ENCODE measurements at regions not wholly inside any gene's neighbourhood (a gene's known extent, or its start where the extent isn't known, plus 50 kb on each side); places are given as distances from the start of the nearest gene placed in this dataset.

- TF ChIP-seq, protein P1, sequence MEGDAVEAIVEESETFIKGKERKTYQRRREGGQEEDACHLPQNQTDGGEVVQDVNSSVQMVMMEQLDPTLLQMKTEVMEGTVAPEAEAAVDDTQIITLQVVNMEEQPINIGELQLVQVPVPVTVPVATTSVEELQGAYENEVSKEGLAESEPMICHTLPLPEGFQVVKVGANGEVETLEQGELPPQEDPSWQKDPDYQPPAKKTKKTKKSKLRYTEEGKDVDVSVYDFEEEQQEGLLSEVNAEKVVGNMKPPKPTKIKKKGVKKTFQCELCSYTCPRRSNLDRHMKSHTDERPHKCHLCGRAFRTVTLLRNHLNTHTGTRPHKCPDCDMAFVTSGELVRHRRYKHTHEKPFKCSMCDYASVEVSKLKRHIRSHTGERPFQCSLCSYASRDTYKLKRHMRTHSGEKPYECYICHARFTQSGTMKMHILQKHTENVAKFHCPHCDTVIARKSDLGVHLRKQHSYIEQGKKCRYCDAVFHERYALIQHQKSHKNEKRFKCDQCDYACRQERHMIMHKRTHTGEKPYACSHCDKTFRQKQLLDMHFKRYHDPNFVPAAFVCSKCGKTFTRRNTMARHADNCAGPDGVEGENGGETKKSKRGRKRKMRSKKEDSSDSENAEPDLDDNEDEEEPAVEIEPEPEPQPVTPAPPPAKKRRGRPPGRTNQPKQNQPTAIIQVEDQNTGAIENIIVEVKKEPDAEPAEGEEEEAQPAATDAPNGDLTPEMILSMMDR (conservative IDR thresholded peaks at IDR 0.05), result no peak
- Mint-ChIP-seq H3K4me1 (no peaks in the 10 kb centered on the region), H3K27ac (ENCODE audit: unreplicated experiment) (no peak overlapping the region), H3K36me3 (ENCODE audit: low read depth) (peaks cover 15% of the 10 kb centered on the region), H3K4me3 (no peak overlapping the region), H3K9me3 (peaks cover 14% of the 10 kb centered on the region), H3K27me3 (ENCODE audit: low read depth) (no peaks in the 10 kb centered on the region)
- DNase-seq (ENCODE audit: low read depth, low spot score), result no peak
Observed at GRCh38 chr11:79697905-79698304, 257.1 kb upstream of the TENM4 start.

DNA sequence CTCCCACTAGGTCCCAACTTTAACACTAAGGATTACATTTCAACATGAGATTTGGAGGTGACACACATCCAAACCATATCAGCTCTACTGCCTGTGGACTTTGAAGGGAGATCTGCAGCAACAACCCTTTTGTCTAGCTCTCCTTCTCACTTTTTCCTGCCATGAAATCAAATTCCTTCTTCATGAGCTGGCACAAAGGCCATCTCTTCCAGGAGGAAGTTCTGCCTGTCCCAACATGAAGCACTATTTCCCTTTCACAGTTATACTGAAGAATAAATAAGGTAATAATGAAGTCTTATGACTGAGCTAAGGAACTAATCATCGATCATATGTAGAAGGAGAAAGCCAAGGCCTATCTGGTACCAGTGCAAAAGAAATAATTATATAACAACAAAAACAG is 253.5 kb upstream of the TENM4 start:
- H3K4me1 Mint-ChIP-seq, result no peaks in the 10 kb centered on the region
- DNase-seq (ENCODE audit: low read depth, low spot score), result no peak
- no peaks in the 10 kb centered on the region for H3K27me3 Mint-ChIP-seq (ENCODE audit: low read depth)
- no peak overlapping the region for H3K4me3 Mint-ChIP-seq
- TF ChIP-seq, protein P1 (conservative IDR thresholded peaks at IDR 0.05), result no peak
- no peaks in the 10 kb centered on the region for H3K36me3 Mint-ChIP-seq (ENCODE audit: low read depth)
- no peaks in the 10 kb centered on the region for H3K9me3 Mint-ChIP-seq
- no peak overlapping the region for H3K27ac Mint-ChIP-seq (ENCODE audit: unreplicated experiment)

- no peaks in the 10 kb centered on the region for H3K9me3 Mint-ChIP-seq
- TF ChIP-seq, protein P1 (conservative IDR thresholded peaks at IDR 0.05), result no peak
- no peaks in the 10 kb centered on the region for H3K27me3 Mint-ChIP-seq (ENCODE audit: low read depth)
- no peak overlapping the region for H3K27ac Mint-ChIP-seq (ENCODE audit: unreplicated experiment)
- H3K4me1 Mint-ChIP-seq, result no peaks in the 10 kb centered on the region
- DNase-seq (ENCODE audit: low read depth, low spot score), result no peak
- no peaks in the 10 kb centered on the region for H3K36me3 Mint-ChIP-seq (ENCODE audit: low read depth)
- H3K4me3 Mint-ChIP-seq, result no peak overlapping the region
Observed at GRCh38 chr11:79691445-79691844, 250.6 kb upstream of the TENM4 start.

DNA sequence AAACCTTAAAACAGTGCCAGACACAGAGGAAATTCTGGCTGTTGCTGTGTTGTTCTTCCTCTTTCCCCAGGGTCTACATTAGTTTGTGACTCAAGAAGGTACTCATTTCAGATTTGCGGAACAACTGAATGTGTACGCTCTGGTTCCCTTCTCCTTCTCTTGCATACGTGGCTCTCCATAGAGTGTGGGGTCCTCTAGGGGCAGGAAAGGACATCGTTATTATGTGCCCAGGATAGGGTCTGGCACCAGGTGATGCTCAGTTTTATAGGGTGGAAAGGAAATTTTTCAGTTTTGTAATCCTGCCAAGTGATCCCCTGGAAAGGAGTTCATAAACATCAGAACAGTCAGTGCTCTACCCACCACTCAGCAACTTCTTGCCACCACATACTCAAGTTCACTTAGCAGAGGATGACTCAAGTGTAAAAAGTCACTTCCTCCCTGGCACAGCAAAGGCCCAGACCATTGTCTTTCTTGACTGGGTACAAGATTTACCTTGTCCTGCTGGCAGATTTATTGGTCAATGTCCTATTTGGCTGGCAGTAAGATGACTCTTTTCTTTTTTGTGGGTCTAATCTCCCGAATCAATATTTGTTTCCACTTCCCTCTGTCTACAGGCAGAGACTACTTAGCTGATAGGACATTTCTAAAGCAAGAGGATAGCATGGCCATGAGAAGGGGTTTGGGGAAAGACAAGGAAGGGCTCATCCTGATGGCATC is 246.0 kb upstream of the TENM4 start:
- DNase-seq (ENCODE audit: low read depth, low spot score), result no peak
- H3K27me3 Mint-ChIP-seq (ENCODE audit: low read depth), result no peaks in the 10 kb centered on the region
- H3K4me1 Mint-ChIP-seq, result no peaks in the 10 kb centered on the region
- TF ChIP-seq, protein P1 (conservative IDR thresholded peaks at IDR 0.05), result no peak
- no peaks in the 10 kb centered on the region for H3K36me3 Mint-ChIP-seq (ENCODE audit: low read depth)
- no peak overlapping the region for H3K4me3 Mint-ChIP-seq
- no peaks in the 10 kb centered on the region for H3K9me3 Mint-ChIP-seq
- H3K27ac Mint-ChIP-seq (ENCODE audit: unreplicated experiment), result no peak overlapping the region

DNA sequence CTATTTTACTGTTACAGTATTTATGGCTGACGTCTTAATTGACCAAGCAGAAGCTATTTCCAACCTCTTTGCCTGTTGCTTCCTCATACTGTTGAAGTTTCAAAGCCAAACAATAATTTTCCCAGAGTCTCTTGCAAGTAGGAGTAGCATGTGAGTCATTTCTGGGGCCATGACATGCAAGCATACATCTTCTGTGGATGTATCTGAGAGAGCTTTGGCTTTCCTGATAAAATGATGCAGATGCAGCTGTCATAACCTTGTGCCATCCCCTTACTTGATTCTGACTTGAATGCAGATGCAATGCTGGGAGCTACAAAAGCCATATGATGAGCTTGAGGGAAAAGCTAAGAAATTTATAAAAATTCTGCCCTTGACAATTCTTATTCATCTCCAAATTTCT is 243.1 kb upstream of the TENM4 start:
- TF ChIP-seq, protein P1 (conservative IDR thresholded peaks at IDR 0.05), result no peak
- no peak overlapping the region for H3K4me3 Mint-ChIP-seq
- DNase-seq (ENCODE audit: low read depth, low spot score), result no peak
- no peak overlapping the region for H3K27ac Mint-ChIP-seq (ENCODE audit: unreplicated experiment)
- H3K36me3 Mint-ChIP-seq (ENCODE audit: low read depth), result no peaks in the 10 kb centered on the region
- H3K4me1 Mint-ChIP-seq, result no peaks in the 10 kb centered on the region
- no peaks in the 10 kb centered on the region for H3K27me3 Mint-ChIP-seq (ENCODE audit: low read depth)
- no peaks in the 10 kb centered on the region for H3K9me3 Mint-ChIP-seq

Data from neural crest cell (in vitro differentiated cells).